ENCODE measurements at regions not wholly inside any gene's neighbourhood (a gene's known extent, or its start where the extent isn't known, plus 50 kb on each side); places are given as distances from the start of the nearest gene placed in this dataset.

DNA sequence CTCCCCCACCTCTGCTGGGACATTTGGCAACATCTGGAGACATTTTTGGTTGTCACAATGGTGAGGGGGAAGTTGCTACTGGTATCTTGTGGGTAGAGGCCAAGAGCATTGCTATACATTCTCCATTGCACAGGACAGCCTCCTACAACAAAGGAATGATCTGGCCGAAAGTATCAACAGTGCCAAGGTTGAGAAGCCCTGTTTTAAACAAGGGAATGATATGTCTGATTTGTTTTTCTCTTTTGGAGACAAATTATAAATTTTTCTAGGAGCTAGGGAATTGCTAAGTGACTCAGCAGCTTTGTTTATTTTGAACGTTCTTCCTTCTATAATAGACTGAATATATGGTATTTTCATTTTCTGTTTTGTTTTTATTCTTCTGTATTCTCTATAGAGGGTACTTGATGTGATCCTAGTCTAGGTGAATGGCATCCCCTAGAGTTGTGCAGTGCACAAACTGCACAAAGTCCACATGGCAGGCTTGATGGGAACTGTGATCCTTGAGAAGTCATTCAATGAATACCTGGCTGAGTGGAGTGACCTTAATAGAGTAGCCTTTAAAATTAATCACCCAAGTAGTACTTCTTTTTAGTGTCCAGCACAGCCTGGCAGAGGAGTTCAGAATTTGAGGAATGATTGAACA is 288.6 kb upstream of the USP24 start:
- no peak for TF ChIP-seq SUZ12 (IDR thresholded peaks at IDR 0.05; ENCODE audit: extremely low read depth, insufficient read depth, insufficient read length)
- no peak for TF ChIP-seq YY1 (IDR thresholded peaks at IDR 0.05; ENCODE audit: insufficient read depth, insufficient read length)
- TF ChIP-seq ZNF274 (IDR thresholded peaks at IDR 0.05; ENCODE audit: low read depth, low read length): no peak
- DNase-seq (ENCODE audit: low read depth, low spot score): no peak
- Histone ChIP-seq H3K9me3 (ENCODE audit: insufficient read depth, low read length) (no peaks in the 10 kb centered on the region), H3K4me1 (ENCODE audit: insufficient read depth, insufficient read length) (no peaks in the 10 kb centered on the region), H3K36me3 (ENCODE audit: insufficient read depth, insufficient read length, low read length) (no peaks in the 10 kb centered on the region), H3K9ac (ENCODE audit: insufficient read length, low read depth) (no peak overlapping the region), H3K4me3 (ENCODE audit: insufficient read length, low read depth) (no peak overlapping the region), H3K27me3 (ENCODE audit: insufficient read depth, insufficient read length) (no peaks in the 10 kb centered on the region)

DNA sequence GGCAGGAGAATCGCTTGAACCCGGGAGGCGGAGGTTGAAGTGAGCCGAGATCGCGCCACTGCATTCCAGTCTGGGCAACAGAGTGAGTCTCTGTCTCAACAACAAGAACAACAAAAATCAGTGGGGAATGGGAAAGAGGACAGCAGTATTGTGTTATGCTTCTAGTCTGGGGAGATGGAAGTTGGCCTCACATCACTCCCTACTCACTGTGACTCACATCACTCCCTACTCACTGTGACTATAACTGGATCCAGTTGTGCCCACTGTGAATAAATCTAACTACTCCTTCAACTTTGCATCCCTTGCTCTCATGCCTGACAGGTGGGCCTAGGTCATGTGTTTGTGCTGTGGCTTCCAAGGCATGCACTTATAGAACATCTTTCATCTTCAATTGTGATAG is 285.4 kb upstream of the USP24 start:
- Histone ChIP-seq H3K4me3 (ENCODE audit: insufficient read length, low read depth) (no peak overlapping the region), H3K9me3 (ENCODE audit: insufficient read depth, low read length) (no peaks in the 10 kb centered on the region), H3K4me1 (ENCODE audit: insufficient read depth, insufficient read length) (no peaks in the 10 kb centered on the region), H3K36me3 (ENCODE audit: insufficient read depth, insufficient read length, low read length) (no peaks in the 10 kb centered on the region), H3K27me3 (ENCODE audit: insufficient read depth, insufficient read length) (no peaks in the 10 kb centered on the region), H3K9ac (ENCODE audit: insufficient read length, low read depth) (no peak overlapping the region)
- DNase-seq (ENCODE audit: low read depth, low spot score): no peak
- no peak for TF ChIP-seq YY1 (IDR thresholded peaks at IDR 0.05; ENCODE audit: insufficient read depth, insufficient read length)
- TF ChIP-seq ZNF274 (IDR thresholded peaks at IDR 0.05; ENCODE audit: low read depth, low read length): no peak
- no peak for TF ChIP-seq SUZ12 (IDR thresholded peaks at IDR 0.05; ENCODE audit: extremely low read depth, insufficient read depth, insufficient read length)

- no peak overlapping the region for H3K9ac ChIP-seq (ENCODE audit: insufficient read length, low read depth)
- H3K4me1 ChIP-seq (ENCODE audit: insufficient read depth, insufficient read length): no peaks in the 10 kb centered on the region
- no peak overlapping the region for H3K4me3 ChIP-seq (ENCODE audit: insufficient read length, low read depth)
- no peaks in the 10 kb centered on the region for H3K9me3 ChIP-seq (ENCODE audit: insufficient read depth, low read length)
- no peaks in the 10 kb centered on the region for H3K36me3 ChIP-seq (ENCODE audit: insufficient read depth, insufficient read length, low read length)
- TF ChIP-seq YY1 (IDR thresholded peaks at IDR 0.05; ENCODE audit: insufficient read depth, insufficient read length): no peak
- no peak for TF ChIP-seq ZNF274 (IDR thresholded peaks at IDR 0.05; ENCODE audit: low read depth, low read length)
- no peak for TF ChIP-seq SUZ12 (IDR thresholded peaks at IDR 0.05; ENCODE audit: extremely low read depth, insufficient read depth, insufficient read length)
- DNase-seq (ENCODE audit: low read depth, low spot score): no peak
- no peaks in the 10 kb centered on the region for H3K27me3 ChIP-seq (ENCODE audit: insufficient read depth, insufficient read length)
Measured at GRCh38 chr1:55490547-55490946, 275.4 kb upstream of the USP24 start.

DNA sequence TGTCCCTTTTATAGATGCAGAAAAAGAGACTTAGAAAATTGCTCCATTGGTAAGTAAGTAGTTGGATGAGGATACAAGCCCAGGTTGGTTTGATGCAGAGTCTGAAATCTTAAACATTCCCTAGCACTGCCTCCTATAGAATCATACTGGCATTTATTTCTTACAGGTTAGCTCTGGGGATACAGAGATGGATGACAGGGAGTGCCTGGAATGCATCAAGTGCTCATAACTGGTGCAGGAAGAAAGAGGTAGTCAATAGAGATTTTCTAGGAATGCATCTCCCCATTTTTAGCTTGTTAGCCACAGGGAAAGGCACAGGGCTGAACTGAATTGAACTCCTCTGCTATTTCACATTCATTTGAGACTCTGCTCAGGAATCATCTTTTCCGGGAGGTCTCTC is 269.0 kb upstream of the USP24 start:
- Histone ChIP-seq H3K4me3 (ENCODE audit: insufficient read length, low read depth) (no peak overlapping the region), H3K9me3 (ENCODE audit: insufficient read depth, low read length) (no peaks in the 10 kb centered on the region), H3K27me3 (ENCODE audit: insufficient read depth, insufficient read length) (no peaks in the 10 kb centered on the region), H3K9ac (ENCODE audit: insufficient read length, low read depth) (no peak overlapping the region), H3K36me3 (ENCODE audit: insufficient read depth, insufficient read length, low read length) (no peaks in the 10 kb centered on the region), H3K4me1 (ENCODE audit: insufficient read depth, insufficient read length) (no peaks in the 10 kb centered on the region)
- TF ChIP-seq YY1 (IDR thresholded peaks at IDR 0.05; ENCODE audit: insufficient read depth, insufficient read length): no peak
- no peak for TF ChIP-seq SUZ12 (IDR thresholded peaks at IDR 0.05; ENCODE audit: extremely low read depth, insufficient read depth, insufficient read length)
- TF ChIP-seq ZNF274 (IDR thresholded peaks at IDR 0.05; ENCODE audit: low read depth, low read length): no peak
- DNase-seq (ENCODE audit: low read depth, low spot score): no peak

- DNase-seq (ENCODE audit: low read depth, low spot score): peak; percentile 40
- H3K4me1 ChIP-seq (ENCODE audit: insufficient read depth, insufficient read length): no peaks in the 10 kb centered on the region
- no peaks in the 10 kb centered on the region for H3K27me3 ChIP-seq (ENCODE audit: insufficient read depth, insufficient read length)
- no peaks in the 10 kb centered on the region for H3K36me3 ChIP-seq (ENCODE audit: insufficient read depth, insufficient read length, low read length)
- no peak overlapping the region for H3K4me3 ChIP-seq (ENCODE audit: insufficient read length, low read depth)
- TF ChIP-seq SUZ12 (IDR thresholded peaks at IDR 0.05; ENCODE audit: extremely low read depth, insufficient read depth, insufficient read length) (no peak), ZNF274 (IDR thresholded peaks at IDR 0.05; ENCODE audit: low read depth, low read length) (no peak)
- no peak overlapping the region for H3K9ac ChIP-seq (ENCODE audit: insufficient read length, low read depth)
- no peaks in the 10 kb centered on the region for H3K9me3 ChIP-seq (ENCODE audit: insufficient read depth, low read length)
Measured at GRCh38 chr1:55483523-55483922, 268.4 kb upstream of the USP24 start.

DNA sequence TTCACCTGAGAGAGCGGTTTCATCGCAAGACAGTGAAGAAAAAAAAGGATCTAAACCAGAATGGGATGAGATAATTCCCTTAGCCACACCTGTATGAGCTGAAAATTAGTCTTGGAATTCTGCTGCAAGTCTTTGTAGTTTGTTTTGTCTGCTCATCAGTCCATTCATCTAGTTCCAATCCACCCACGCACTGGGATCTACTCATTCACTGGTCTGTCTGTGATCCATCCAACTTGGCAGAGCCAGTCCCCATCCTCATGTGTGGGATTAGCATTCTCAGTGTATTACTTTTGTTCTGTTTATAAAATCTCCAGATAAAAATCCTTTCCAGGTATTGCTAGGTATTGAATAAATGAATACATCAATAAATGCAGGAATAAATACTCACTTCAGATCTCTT is 266.5 kb upstream of the USP24 start:
- Histone ChIP-seq H3K9ac (ENCODE audit: insufficient read length, low read depth) (no peak overlapping the region), H3K27me3 (ENCODE audit: insufficient read depth, insufficient read length) (no peaks in the 10 kb centered on the region), H3K36me3 (ENCODE audit: insufficient read depth, insufficient read length, low read length) (no peaks in the 10 kb centered on the region), H3K4me1 (ENCODE audit: insufficient read depth, insufficient read length) (no peaks in the 10 kb centered on the region), H3K4me3 (ENCODE audit: insufficient read length, low read depth) (no peak overlapping the region), H3K9me3 (ENCODE audit: insufficient read depth, low read length) (no peaks in the 10 kb centered on the region)
- DNase-seq (ENCODE audit: low read depth, low spot score): no peak
- no peak for TF ChIP-seq SUZ12 (IDR thresholded peaks at IDR 0.05; ENCODE audit: extremely low read depth, insufficient read depth, insufficient read length)
- no peak for TF ChIP-seq YY1 (IDR thresholded peaks at IDR 0.05; ENCODE audit: insufficient read depth, insufficient read length)
- TF ChIP-seq ZNF274 (IDR thresholded peaks at IDR 0.05; ENCODE audit: low read depth, low read length): no peak

DNA sequence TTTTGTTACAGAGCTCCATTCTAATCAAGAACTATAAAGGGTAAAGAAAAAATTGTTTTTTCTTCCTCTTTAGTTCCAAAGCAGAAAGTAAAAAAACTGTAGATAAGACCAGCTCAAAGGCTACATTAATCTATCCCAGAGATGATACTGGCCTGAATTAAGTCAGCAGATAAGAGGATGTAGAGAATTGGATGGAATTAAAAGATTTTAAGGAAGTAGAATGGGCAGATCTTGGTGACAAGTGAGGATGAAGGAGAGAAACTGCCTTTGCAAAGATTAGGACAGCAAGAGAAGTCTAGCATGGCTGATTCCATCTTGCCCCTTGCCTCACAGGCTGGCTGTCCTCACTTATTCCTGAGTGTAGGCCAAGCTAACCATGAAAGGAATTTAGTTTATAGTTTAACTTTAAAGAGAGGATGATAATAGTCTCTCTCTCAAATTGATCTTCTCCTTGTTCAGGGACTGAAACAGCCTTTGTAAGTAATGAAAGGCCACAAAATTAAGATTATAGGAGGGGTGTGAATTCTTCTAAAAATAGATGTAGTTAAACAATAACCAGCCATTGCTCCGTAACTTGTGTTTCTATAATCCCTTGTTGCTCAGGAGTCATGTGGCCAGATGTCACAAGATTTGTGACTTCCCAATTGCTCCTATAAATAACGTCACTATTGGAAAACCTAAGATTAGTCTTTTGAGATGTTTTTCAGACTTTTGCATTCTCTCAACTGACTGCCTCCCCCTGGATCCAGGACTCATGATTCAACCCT is 265.0 kb upstream of the USP24 start:
- no peaks in the 10 kb centered on the region for H3K9me3 ChIP-seq (ENCODE audit: insufficient read depth, low read length)
- H3K27me3 ChIP-seq (ENCODE audit: insufficient read depth, insufficient read length): no peaks in the 10 kb centered on the region
- H3K36me3 ChIP-seq (ENCODE audit: insufficient read depth, insufficient read length, low read length): no peaks in the 10 kb centered on the region
- no peak overlapping the region for H3K4me3 ChIP-seq (ENCODE audit: insufficient read length, low read depth)
- no peaks in the 10 kb centered on the region for H3K4me1 ChIP-seq (ENCODE audit: insufficient read depth, insufficient read length)
- no peak for TF ChIP-seq SUZ12 (IDR thresholded peaks at IDR 0.05; ENCODE audit: extremely low read depth, insufficient read depth, insufficient read length)
- H3K9ac ChIP-seq (ENCODE audit: insufficient read length, low read depth): no peak overlapping the region
- DNase-seq (ENCODE audit: low read depth, low spot score): no peak

Data from NT2/D1 (cell line).